Body of pancreas (tissue), 4 donors: ENCODE measurements at regions not wholly inside any gene's neighbourhood (a gene's known extent, or its start where the extent isn't known, plus 50 kb on each side); places are given as distances from the start of the nearest gene placed in this dataset.

Experiments
- POLR2A ChIP-seq, 3 donors: fragments of 450-650 bp; IDR thresholded peaks; one replicate each; pipeline ENCODE4 v1.6.1; 2016; ENCODE audit warnings: antibody characterized with exemption in 3 of 3, mild to moderate bottlenecking in 2 of 3
- TF ChIP-seq, protein P1 (sequence below), 7 experiments: fragments of 450-650 bp in 4 of 7; fragments of 200-600 bp in 3 of 7; sonication (generic) in 3 of 7; IDR thresholded peaks; one replicate each; pipeline ENCODE4 v1.5.1; 2016 to 2019; ENCODE audit warnings: antibody characterized with exemption in 7 of 7

GRCh38 chr1:229035748-229036082, 235.2 kb upstream of the RAB4A start:
- TF ChIP-seq, protein P1, sequence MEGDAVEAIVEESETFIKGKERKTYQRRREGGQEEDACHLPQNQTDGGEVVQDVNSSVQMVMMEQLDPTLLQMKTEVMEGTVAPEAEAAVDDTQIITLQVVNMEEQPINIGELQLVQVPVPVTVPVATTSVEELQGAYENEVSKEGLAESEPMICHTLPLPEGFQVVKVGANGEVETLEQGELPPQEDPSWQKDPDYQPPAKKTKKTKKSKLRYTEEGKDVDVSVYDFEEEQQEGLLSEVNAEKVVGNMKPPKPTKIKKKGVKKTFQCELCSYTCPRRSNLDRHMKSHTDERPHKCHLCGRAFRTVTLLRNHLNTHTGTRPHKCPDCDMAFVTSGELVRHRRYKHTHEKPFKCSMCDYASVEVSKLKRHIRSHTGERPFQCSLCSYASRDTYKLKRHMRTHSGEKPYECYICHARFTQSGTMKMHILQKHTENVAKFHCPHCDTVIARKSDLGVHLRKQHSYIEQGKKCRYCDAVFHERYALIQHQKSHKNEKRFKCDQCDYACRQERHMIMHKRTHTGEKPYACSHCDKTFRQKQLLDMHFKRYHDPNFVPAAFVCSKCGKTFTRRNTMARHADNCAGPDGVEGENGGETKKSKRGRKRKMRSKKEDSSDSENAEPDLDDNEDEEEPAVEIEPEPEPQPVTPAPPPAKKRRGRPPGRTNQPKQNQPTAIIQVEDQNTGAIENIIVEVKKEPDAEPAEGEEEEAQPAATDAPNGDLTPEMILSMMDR (IDR thresholded peaks at IDR 0.05): no peak
- no peak for TF ChIP-seq POLR2A (IDR thresholded peaks at IDR 0.05)
